DMS79 treated with DMSO at 0.1 percent for 48 hours (cell line): ENCODE measurements at regions not wholly inside any gene's neighbourhood (a gene's known extent, or its start where the extent isn't known, plus 50 kb on each side); places are given as distances from the start of the nearest gene placed in this dataset.

Experiments
- DNase-seq: peaks from one replicate; lab custom pipeline; 2025; lab: John Stamatoyannopoulos, UW

DNA sequence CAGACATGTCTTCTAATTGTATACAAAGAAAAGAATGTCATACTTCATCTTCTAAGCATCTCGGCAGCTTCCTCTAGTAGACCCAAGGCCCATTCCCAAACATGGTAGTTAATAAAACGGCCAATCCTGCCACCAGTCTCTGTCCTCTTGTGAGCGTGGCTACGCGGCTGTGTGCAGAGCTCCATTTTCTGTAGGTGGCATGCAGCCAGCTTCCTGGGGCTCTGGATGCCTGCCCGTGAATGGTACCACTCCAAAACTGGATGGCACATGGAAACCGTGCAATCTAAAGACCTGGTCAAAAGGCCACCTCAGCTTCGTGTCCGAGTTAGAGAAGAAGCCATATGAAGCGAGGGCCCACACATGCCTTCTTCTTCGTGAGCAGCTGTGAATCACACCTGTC is 110.7 kb downstream of the SIPA1L2 start:
- peak; percentile 78 for DNase-seq

- DNase-seq = no peak
Measured at GRCh38 chr1:232518349-232518748, 111.6 kb downstream of the SIPA1L2 start.

DNA sequence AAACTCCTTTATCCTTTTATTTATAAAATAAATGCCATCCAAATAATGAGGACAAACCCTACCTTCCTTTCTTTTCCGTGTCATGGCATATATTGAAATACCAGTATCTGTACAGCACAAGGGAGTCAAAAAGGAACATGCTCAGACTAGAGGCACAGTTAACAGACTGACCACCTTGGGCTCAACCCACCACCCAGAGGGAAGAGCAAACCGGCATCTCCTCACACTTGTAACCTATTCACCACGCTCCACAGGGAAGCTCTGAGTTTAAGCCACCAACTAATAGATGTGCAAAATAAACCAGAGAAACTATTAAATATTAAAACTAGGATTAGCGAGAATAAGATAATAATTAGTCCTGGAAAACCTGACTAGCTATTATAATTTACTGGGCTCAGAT is 112.7 kb downstream of the SIPA1L2 start:
- no peak for DNase-seq

DNA sequence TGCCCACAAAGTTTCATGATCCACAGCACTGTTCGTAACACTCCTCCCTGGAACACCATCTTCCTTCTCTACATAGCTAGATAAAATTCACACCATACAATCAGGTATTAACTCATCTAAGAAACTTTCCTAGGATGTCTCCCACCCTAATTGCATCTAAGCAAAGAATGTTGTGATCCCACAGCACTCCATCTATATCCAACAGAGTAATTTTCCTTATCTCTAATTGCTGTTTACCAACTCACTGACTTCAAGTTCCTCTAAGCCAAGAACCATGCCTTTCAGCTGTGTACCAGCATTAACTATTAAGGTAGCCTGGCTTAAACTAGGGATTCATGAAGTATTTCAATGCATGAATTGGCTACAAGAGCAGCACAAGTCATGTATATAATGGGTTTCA is 114.2 kb downstream of the SIPA1L2 start:
- no peak for DNase-seq

- no peak for DNase-seq
Measured at GRCh38 chr1:232512712-232513111, 117.2 kb downstream of the SIPA1L2 start.

GRCh38 chr1:232511172-232511571 is 118.8 kb downstream of the SIPA1L2 start:
- no peak for DNase-seq

DNA sequence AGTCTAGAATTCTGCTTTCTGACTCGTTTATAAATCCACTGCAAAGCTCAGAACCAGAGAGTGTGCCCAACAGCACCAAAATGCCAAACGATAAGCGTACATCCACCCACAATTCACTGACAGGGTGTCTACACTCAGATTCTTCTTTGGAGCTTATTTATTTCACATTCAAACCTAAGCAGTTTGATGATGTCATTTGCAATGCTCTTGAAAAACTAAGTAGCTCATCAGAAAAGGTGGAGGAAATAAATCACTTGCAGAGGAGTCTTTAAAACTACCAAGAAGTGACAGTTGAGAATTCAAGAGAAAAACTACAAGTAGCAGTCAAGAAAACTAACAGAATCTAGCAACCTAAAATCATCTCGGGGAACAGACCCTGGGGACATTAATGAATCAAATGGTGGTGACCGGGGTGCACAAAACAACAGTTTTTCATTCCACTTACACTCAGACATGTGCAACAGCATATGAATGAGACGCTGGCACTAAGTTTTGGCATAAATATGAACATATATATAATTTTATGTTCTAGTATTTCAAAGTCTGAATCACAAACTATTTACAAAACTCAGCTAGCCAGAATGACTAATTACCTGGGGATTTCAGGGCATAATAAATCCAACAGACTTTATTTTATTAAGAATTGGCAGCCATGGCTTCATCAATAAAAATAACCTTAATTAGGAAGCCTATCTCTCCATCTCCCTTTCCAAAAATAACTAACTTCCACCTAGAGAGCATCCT is 119.4 kb downstream of the SIPA1L2 start:
- no peak for DNase-seq

DNA sequence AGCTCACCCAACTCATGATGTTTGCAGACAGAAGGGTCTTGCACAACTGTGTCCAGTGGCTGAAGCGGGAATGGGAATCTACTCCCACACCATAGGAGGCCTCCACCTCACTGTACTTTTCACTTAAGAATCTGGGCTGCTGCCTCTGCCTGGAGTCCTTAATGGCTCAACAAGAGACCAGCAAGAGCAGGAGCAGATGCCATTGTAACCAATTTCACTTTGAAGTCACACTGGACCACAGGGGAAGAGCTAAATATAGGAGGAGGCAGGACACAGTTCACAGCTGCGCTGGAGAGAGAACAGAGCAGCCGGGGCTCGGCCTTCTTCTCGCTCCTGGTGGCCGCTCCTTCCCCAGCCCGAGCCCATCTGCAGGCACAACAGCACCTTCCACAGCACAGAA is 120.4 kb downstream of the SIPA1L2 start:
- no peak for DNase-seq

- DNase-seq = no peak
Measured at GRCh38 chr1:232508130-232508701, 121.7 kb downstream of the SIPA1L2 start.

GRCh38 chr1:232507571-232507970 is 122.4 kb downstream of the SIPA1L2 start:
- no peak for DNase-seq

DNA sequence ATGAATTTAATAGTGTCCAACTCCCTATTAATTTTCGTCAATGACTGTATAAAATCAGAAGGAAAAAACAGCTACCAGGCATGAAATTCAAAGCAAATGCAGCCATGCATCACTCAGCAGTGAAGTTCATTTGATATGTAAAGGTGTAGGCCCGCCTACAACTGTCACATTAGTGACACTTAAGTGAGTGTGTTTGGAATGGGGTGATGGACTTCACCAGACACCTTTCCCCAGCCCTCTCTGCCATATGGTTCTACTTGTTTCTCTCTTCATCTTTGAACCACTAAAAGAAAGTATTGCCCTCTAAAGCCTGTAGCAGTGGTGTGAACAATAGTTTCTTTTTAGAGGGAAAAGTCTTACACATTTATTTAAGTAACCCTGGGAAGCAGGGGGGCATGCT is 124.0 kb downstream of the SIPA1L2 start:
- no peak for DNase-seq

- DNase-seq = no peak
Measured at GRCh38 chr1:232504651-232505050, 125.3 kb downstream of the SIPA1L2 start.

DNA sequence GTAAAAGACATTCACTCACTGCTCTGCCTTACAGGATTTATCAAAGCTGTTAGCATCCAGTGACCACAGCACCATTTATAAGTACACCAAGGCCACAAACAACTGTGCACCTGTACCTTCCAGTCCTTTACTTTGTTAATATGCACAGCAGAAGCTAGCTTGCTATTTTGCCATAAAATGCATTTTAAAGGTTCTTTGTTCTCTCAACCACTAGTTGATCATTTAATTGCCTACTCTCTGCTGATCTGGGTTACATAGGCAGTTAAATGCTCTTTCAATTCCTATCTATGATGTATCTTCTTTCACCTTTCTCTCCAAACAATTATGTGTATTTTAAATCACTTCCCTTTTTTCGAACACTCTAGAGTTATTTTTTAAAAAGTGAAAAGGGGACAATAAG is 126.4 kb downstream of the SIPA1L2 start:
- no peak for DNase-seq

GRCh38 chr1:232501854-232502253 is 128.1 kb downstream of the SIPA1L2 start:
- DNase-seq = no peak

- peak; percentile 34 for DNase-seq
Measured at GRCh38 chr1:232499188-232499587, 130.7 kb downstream of the SIPA1L2 start.

- no peak for DNase-seq
Measured at GRCh38 chr1:232493869-232494268, 136.1 kb downstream of the SIPA1L2 start.

DNA sequence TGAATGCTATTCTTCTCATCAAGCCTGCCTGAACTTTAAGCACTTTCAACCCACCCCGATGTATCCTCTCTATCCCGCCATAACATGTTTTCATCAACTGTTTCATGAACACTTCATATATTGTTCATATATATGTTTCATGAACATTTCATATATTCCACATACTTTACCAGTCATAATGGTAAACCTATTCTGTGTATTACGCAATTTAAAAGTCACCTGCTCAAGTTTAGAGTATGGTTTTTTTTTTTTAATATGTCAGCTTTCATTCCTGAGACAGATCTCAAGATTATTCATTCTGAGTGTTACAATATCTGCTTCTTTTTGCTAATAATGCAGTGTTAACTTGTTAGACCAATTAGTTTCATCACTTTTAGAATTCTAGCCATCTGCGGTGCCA is 140.7 kb downstream of the SIPA1L2 start:
- DNase-seq = no peak

DNA sequence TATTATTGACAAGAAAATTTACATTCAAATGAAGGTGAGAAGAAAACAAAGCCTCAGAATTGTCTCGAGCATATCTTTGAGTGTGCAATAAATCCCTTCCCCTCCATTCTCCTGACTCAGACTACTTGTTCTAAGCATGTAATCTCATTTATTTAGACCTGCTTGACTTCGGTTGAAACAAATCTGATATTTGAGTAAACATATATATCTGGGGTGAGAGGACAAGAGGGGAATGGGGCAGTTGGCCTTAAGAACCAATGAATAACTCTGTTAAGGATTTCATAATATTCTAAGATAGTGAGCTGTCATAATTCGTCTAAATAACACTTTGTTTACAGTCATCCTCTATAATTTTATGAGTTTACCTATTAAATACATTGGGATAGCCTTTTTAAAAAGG is 142.7 kb downstream of the SIPA1L2 start:
- no peak for DNase-seq

GRCh38 chr1:232486454-232487207 is 143.3 kb downstream of the SIPA1L2 start:
- DNase-seq = no peak

DNA sequence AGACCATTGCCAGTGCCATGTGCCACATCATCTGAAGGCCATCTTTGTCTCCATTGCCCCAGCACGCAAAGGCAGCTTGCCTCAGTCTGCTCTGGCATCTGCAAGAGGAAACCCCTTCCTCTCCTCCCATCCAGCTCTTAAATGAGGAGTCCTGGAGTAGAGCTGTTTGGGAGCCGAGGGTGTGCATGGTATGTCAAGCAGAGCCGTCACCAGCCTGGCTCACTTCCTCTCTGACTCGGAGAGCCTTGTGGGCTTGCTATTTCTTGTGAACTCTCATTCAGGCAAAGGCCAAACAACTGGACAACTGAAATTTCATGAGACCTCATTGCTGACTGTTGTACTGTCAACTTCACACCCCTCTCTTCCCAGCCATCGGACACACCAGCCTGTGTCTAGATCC is 143.9 kb downstream of the SIPA1L2 start:
- no peak for DNase-seq

DNA sequence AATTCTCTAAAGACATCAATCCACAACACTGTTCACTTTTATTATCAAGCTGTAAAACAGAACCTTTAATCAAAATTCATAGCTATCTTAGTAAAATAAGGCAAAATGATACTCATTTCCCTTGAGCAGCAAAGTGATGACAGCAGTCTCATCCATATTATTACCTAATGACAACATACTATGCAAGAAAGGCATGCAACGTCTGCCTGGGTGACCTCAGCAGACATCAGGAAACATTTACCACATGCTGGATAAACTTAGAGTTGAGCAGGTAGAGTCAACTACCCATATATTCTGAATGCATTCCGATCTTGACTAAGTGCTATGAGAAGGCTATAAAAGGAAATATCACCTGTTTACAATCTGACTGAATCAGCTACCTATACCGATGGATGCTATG is 145.1 kb downstream of the SIPA1L2 start:
- no peak for DNase-seq

- DNase-seq = no peak
Measured at GRCh38 chr1:232483826-232484225, 146.1 kb downstream of the SIPA1L2 start.

DNA sequence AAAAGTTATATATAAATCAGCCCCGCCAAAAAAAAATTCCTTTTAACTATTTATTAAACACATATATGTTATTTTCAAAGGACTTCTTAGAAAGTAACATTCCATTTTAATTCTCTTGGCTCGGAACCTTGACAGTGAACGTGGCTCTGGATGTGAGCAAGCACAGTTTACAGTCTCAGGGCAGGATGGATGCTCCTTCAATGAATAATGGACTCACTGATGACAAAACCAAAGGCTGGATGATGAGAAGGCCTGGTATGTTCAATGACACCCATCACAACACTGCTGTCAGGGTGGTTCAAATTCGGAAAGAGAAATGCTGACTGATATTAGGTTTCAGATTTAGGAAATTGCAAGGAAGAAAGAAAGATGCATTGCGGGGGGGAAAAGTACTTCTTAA is 148.8 kb downstream of the SIPA1L2 start:
- DNase-seq = no peak
